B cell (primary cell): ENCODE measurements at regions not wholly inside any gene's neighbourhood (a gene's known extent, or its start where the extent isn't known, plus 50 kb on each side); places are given as distances from the start of the nearest gene placed in this dataset.

Source experiments
- EZH2 ChIP-seq: IDR thresholded peaks from 2 replicates; pipeline ENCODE4 v1.6.1; 2012; ENCODE audit warnings: borderline replicate concordance, low read depth, mild to moderate bottlenecking, moderate library complexity, low read length; ENCODE audit not compliant: insufficient read depth, poor library complexity, severe bottlenecking
- TF ChIP-seq, protein P1 (sequence below): fragments of 200-600 bp; IDR thresholded peaks from one replicate; pipeline ENCODE4 v1.8.0; 2022; ENCODE audit warnings: antibody characterized with exemption, mild to moderate bottlenecking

DNA sequence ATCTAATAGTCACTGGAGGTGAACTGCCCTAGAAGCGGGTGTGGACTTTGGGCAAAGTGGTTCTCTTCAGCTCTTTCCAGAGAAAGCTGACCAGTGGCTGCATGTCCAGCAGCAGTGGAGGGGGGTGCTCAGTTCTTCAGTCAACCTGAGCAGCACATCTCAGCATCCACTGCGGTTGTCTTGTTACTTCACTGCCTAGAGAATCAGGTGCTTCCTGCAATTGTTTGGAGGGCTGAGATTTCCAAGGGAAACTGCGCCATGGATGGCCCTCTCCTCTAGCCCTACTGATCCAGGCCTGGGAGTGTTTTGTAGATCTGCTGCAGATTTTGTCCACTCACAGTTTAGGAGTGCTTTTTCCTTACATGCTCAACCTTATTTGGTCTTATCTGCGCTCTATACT is 65.6 kb upstream of the CFAP161 start:
- no peak for TF ChIP-seq EZH2
- TF ChIP-seq, protein P1, sequence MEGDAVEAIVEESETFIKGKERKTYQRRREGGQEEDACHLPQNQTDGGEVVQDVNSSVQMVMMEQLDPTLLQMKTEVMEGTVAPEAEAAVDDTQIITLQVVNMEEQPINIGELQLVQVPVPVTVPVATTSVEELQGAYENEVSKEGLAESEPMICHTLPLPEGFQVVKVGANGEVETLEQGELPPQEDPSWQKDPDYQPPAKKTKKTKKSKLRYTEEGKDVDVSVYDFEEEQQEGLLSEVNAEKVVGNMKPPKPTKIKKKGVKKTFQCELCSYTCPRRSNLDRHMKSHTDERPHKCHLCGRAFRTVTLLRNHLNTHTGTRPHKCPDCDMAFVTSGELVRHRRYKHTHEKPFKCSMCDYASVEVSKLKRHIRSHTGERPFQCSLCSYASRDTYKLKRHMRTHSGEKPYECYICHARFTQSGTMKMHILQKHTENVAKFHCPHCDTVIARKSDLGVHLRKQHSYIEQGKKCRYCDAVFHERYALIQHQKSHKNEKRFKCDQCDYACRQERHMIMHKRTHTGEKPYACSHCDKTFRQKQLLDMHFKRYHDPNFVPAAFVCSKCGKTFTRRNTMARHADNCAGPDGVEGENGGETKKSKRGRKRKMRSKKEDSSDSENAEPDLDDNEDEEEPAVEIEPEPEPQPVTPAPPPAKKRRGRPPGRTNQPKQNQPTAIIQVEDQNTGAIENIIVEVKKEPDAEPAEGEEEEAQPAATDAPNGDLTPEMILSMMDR: no peak
